Esophagus muscularis mucosa (tissue), 4 donors: ENCODE measurements at regions not wholly inside any gene's neighbourhood (a gene's known extent, or its start where the extent isn't known, plus 50 kb on each side); places are given as distances from the start of the nearest gene placed in this dataset.

ENCODE experiments used
- CTCF ChIP-seq, 3 experiments: fragments of 200-600 bp in 2 of 3; fragments of 450-650 bp in 1 of 3; sonication (generic) in 2 of 3; IDR thresholded peaks; one replicate each; pipeline ENCODE4 v1.5.1; 2017 to 2019; ENCODE audit warnings: antibody characterized with exemption in 3 of 3, mild to moderate bottlenecking in 2 of 3, moderate library complexity in 1 of 3
- EP300 ChIP-seq: sonication (generic); formaldehyde crosslinking; IDR thresholded peaks from one replicate; pipeline ENCODE4 v1.6.1; 2017; ENCODE audit warnings: antibody characterized with exemption
- POLR2A ChIP-seq: fragments of 450-650 bp; IDR thresholded peaks from one replicate; pipeline ENCODE4 v1.6.1; 2017; ENCODE audit warnings: antibody characterized with exemption, moderate library complexity, mild to moderate bottlenecking, low read depth
- POLR2AphosphoS5 ChIP-seq, 2 donors: sonication (generic); formaldehyde crosslinking; IDR thresholded peaks; one replicate each; pipeline ENCODE4 v1.6.1; 2017; ENCODE audit warnings: antibody characterized with exemption in 2 of 2

- no peak for TF ChIP-seq POLR2A
- no peak for TF ChIP-seq CTCF (IDR thresholded peaks at IDR 0.05)
- TF ChIP-seq POLR2AphosphoS5 (IDR thresholded peaks at IDR 0.05) = no peak
- TF ChIP-seq EP300 = no peak
Observed at GRCh38 chr10:50961297-50961696, 75.9 kb upstream of the A1CF start.
